SKM-1 (cell line): ENCODE measurements at regions not wholly inside any gene's neighbourhood (a gene's known extent, or its start where the extent isn't known, plus 50 kb on each side); places are given as distances from the start of the nearest gene placed in this dataset.

Experiments
- DNase-seq: peaks from one replicate; lab custom pipeline; 2025; ENCODE audit not compliant: unreplicated experiment; lab: John Stamatoyannopoulos, UW

DNA sequence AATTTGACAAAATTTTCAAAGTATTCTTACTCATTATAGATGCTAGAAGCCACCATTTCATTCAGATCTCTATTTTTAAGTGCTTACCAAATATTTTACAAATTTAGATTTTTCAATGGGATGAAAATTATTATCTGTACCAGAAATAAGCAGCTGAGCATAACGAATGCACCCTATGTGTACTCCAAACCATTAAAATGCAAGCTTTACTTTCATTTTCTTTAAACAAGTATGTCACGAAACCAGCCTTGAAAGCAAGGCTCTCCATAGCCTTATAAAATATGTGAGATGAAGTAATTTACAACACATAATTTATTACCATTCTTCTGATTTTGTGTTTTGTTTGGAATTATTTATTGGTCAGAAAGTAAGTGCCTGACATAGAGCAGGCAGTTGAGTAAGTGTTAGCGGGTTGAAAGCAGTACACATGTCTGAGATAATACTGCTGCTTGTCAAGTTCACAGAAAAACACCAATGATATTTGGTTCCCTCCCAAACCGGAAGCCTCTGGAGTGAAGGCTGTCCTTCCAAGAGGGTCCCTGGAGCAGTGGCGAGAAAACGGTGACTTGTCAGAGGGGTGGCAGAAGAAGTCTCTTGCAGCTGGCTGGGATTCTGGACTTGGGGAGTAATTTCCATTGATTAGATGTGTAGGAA is 322.7 kb upstream of the PFKP start:
- no peak for DNase-seq

DNA sequence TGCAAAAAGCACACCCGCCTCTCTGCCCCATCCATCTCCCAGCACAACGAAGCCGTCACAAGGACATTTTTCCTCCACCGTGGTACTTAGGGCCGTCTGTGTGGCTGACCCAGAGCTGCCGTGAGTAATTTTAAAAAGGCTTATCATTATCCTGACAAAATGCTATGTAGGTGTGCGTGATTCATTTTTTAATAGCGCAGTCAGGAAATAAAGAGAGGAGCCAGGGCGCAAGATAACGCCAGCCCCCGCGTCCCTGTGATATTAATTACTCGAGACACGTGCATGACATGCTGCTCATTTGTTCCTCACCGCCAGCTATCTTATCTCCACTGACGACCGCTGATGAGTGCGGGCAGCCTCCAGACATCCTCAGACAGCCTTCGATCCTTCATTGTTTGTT is 332.7 kb upstream of the PFKP start:
- DNase-seq: no peak

DNA sequence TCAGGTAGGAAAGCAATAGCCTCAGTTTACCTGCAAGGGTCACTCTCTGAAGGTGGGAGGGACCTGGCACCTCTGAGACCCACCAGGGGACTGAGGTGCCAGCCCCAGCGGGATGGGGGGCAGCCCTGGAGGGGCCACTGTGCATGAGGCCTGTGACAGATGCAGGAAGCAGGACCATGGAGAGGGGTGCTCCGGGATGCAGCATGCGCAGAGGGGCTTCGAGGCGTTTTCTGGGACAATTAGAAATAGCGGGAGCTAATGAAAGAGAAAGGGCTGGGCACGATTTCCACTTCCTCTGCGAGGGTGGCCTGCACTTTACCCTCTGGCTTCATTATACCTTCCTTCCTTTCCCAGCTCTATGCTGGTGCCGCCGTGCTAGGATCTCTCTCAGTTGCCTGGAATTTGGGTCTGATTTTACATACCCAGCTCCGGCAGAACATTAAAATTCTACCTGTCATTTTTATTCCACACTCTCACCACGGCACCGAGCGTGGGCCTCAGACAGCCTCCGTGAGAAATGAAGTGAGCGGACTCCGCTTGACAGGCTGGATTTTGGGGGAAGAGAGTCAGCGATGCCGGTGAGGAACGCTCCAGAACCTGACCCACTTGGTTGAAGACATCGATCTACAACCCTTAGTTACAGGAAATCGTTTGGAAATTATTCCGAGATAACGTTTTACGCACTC is 333.9 kb upstream of the PFKP start:
- DNase-seq: no peak

DNA sequence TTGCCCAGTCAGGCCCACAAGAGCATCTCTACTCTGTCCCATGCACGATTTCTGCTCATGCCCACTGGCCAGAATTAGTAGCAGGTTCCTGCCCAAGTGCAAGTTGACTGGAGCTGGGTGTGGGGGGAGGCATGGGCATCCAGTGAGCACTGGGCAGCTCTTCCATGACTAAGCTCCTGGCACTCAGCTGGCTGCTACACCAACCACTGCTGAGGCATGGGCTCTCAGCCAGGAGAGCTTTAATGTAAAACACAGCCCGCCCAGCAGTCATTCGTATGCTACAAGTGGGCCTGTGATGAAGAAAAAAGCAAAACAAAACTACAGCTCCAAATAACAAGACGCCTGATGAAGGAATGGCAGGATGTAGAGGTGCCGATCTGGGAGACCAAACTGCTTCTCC is 335.4 kb upstream of the PFKP start:
- DNase-seq: no peak

DNA sequence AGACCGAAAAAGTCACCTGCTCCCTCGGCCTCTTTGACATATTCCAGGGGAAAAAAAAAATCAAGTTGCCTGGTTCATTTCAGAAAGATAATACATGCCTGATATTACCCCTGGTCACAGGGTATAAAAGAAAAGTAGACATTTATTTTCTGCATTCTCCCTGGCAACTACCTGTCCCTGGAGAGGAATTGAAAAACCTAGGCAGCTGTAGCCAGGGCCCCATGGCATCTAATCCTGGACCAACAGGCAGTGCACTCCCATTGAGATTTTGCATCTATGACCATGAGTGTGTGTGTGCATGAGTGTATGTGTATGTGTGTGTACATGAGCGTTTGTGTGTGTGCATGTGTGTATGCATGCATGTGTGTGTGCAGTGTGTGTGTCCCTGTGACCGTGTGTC is 338.2 kb upstream of the PFKP start:
- no peak for DNase-seq

DNA sequence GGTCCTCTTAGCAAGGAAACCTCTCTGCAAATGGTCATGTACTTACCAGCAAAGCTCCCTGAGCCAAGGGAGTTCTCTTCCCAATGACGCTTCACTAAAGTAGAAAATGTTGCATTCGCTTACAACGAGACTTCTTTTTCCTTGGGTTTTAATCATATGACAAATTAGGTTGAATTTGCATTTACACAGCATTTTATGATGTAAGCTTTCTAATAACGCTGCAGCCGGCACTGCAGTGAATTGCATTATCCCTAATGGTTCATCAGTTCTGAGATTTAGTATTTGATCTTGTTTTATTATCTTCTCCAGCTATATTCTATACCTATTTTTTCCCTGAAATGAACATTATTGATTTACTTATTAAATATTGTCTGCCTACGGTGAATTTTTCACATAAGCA is 339.3 kb upstream of the PFKP start:
- no peak for DNase-seq

DNA sequence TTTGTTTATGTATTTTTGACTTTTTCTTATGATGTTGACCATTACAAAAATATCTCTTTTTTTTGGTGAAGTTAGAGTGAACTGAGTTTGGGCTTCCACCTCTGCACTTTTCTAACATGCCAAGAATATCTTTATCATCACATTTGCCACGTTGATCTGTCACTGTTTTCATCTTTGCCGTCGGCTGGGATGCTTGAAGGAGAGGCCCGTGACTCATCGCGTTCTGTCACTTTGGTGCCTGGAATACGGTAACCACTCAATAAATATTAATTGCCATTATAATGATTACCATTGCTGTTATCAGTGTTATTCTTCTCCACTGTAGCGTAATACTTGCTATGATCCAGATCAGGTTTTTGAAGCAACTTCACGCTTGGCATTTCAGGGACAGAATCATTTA is 350.8 kb upstream of the PFKP start:
- no peak for DNase-seq

DNA sequence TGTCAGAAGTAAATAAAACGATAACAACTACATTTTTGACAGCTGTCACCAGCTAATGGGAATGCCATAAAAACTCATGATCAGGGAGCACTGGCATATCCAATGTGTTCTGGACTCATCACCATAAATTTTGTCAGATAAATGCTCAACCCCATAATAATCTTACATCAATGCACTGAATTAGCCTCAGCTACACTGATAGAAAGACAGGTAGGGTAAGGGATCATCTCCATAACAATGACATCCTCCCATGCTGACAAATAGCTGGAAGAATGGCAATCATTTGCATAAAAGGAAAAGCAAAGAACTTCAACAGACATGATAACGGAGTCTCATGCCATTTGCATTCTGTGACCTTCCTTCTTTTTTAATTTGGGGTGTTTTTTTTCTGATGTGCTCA is 352.8 kb upstream of the PFKP start:
- DNase-seq: no peak

DNA sequence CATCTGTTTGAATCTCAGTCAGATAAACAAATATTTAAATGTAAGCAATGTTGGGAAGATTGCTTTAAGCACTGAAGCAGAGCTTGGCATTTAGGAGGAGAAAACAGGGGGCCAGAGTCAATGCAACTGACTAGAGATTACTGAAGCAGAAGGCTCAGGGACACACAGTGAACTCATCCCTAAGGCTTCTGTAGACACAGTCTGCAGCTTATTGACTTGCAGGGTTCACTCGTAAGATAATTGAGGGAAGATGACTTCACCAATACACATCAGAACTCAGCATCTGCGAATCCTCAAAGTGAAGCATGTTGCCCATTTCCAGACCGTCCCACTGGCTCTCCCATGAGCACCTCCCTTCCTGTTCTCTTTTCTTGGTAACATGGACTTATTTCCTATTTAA is 363.4 kb upstream of the PFKP start:
- no peak for DNase-seq

DNA sequence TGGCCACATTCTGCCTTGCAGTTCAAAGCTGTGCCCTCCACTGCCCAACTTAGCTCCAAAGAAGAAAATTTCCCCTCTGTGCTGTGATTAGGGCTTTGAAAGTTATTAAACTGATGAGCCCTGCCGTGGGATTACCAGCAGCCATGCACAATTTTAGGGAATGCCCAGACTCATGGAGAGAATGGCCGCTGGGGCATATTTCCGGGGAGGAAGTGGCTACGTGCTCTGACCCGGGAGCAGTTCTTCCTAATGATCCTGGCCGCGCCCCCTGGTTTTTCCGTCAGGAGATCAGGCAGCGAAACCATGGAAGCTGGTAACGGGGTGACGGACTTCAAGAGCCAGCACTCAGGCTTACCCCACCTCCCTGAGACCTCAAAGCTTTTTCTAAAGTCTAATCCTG is 365.5 kb upstream of the PFKP start:
- DNase-seq: no peak

DNA sequence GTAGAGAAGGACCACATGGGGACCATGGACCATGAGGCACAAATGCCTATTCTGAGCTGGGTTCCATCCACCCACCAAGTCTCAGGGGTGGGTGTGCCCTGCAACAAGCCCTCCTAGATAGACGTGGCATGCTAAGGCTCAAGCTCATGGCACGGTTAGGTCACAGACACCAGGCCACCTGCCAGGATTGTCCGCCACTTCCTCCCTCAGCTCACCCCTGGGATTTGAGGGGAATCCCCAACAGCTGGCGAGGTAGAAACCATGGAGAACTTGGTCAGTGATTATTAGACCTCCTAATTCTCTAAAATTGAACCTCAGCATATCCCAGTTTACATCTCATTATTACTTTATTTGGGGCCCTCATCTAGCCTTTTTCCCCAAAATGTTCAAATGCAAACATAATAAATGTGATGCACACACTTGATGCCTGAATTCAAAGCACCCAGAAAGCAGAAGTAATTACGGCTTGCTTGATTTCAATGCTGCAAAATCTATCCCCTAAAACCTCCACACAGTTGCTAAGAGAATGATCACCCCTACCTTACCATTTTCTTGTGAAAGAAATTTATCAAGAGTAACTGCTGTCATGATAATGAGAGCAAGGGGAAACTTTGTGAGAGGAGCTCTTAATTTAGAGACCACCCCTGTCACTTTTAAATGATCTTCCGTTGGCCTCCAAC is 366.6 kb upstream of the PFKP start:
- DNase-seq: no peak

DNA sequence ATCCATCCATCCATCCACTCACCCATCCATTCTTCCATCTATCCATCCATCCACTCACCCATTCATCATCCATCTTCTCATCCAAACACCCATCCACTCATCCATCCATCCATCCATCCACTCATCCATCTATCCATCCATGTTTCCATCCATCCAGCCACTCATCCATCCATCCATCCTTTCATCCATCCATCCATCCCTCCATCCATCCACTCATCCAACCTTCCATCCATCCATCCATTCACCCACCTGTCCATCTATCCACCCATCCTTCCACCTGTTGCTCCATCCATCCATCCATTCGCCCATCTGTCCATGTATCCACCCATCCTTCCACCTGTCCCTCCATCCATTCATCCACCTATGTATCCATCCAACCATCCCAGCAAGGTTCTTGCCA is 378.4 kb upstream of the PFKP start:
- no peak for DNase-seq

DNA sequence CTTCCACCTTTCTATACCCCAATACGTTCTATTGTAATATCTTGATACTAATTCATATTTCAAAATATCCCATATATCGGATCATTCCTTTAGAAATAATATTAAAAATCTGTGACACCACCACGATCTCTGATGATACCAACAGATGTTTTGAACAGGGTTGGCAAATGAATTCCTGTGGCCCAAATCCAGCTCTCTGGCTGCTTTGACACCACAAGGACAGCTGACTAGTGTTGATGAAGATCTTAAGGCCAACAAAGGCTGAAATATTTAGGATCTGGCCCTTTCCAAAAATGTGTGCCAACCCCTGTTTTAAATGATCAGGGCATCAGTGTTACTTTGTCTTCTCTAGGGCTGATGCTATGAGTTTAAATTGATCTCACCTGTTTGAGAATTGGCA is 380.7 kb upstream of the PFKP start:
- no peak for DNase-seq

DNA sequence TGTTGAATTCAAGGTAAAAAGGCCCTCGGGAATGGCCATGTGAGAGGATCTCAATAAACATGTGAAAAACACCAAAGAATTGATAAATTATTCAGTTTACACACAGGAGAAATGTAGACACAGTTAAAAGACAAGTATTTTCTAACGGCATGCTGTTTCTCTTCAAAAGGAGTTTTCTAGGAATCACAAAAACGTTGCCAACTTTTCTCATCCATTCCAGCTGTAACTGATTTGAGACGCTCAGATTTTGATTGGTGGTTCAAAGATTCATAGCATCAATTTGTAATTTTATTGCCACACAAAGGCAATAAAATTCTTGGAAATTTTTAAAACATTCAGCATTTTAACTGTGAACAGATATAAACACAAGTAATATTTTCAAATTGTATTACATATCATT is 384.9 kb upstream of the PFKP start:
- no peak for DNase-seq

DNA sequence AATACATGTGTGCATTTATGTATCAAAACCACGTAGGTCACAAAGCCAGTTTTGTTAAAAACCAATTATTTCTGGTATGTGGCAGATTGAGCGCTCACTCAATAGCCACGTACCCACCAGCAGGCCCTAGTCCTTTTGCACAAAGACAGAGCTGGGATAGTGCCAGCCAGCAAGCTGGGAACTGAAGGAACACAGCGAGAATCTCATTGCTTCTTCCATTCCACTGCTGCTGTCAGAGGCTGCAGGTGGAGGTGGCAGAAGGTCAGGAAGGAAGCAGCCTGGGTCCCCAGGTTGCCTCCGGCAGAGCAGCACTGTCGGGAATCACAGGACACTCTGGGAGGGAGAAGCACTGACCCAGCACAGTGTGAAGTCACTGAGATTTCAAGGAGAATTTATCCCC is 385.5 kb upstream of the PFKP start:
- DNase-seq: no peak

DNA sequence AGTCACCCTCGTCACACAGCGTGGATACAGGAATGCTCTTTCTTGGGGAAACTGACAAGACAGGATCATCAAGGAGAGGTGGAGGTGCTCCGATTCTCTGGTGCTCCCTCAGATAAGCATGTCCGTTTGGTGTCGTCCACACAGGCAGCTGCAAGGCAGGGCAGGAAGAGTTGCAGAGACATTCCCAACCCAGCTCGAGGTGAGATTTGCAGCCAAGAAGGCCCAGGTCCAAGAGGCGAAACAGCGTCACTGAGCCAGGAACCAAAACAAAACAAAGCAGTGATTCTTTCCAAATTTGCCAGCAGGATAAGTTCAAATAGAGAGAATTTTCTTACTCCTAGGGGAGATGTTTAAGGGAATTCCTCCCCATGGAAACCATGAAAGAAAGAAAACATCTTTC is 386.5 kb upstream of the PFKP start:
- DNase-seq: no peak

DNA sequence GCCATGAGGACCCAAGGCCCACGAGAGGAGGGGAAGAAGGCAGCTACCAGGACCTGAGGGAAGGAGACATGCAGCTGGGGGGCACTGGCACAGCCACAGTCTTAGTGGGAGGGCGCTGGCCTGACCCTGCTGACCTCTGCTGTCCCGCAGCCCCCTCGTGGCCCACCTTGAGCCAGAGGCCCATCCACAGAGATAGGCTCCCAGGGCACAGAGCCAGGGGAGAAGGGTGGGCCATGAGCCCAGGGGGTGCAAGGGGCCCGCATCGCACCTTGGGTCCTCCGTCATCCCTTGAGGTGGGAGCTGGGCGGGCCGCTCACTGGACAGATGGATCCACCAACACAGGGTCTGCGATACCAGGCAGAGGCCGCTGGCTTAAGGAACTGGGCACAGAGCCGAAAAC is 387.7 kb upstream of the PFKP start:
- no peak for DNase-seq

DNA sequence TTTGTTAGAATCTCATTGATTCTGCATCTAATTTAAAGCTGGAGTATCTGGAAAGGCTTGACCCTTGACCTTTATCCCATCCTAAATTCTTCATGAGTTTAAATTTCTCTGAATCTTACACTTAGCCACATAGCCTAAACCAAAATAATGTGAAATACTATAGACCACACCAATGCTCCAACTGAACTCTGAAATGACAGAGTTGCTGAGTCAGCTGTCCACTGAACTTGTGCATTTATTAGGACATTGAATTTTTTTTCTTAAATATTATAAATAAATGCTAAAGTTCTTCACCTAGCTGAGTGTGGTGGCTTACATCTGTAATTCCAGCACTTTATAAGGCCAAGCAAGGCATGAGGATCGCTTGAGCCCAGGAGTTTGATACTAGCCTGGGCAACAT is 390.9 kb upstream of the PFKP start:
- no peak for DNase-seq

DNA sequence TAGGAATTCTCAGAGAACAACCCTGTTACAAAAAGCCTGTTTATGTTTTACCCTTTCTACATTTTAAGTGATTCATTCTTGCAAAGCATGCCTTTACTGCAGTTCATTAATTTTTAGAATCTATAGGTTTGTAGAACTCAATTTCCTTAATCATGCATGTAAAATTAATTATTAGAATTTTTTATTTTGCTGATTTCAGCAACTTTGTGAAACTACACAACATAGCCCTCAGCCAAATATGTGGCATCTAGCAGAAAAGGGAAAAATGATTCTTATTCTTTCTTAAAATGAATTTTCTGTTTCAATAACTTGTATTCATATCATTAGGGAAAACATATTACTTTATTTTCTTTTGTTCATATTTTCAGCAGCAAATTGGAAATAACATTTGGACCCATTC is 392.9 kb upstream of the PFKP start:
- no peak for DNase-seq

DNA sequence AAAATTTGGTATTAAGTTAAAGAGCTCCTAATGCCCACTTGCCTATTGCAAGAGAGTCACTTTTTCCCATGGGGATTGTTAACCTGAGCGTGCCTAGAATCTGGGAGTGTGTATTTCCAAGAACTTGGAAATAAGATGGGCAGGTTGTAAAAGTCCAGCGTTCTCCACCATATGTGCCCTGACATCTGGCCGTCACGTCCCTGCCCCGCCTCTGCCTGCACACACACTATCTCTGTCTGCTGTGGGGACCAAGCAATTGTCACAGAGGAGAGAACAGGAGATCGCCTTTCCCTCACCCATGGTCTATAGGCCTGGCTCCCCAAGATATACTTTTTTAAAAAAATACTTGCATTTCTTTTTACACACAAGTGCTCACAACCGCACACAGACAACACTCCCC is 396.5 kb upstream of the PFKP start:
- no peak for DNase-seq

DNA sequence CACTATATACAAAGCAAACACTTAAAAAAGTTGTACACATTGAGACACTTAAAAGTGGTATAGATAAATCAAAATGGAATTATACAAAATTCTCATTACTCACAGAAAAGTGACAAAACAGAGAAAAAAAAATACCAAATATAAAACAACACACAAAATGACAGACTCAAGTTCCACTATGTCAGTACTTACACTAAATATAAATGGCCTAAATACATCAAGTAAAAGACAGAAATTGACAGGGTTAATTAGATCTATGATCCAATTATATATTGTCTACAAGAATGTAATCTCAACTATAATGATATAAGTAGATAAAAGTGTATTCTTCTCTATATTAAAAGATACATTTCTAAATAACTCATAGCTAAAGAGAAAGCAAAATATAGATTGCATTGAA is 401.6 kb upstream of the PFKP start:
- DNase-seq: no peak

DNA sequence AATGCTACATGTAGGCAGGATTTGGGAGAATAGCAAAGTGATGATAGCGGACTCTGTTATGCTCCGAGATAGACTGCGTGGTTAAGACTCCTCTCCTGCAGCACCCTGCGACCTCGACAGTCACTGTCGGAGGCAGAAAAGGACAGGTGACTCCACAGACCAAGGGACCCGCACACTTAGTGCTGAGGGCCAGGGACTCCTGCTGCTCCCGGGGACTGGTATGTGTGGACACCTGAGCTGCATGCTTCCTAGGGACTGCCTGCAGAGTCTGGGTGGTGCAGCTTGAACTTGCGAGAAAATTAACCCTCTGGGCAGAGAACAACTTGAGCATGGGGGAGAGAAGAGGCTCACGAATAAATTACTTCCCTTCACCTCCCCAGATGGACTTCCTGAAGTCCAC is 407.1 kb upstream of the PFKP start:
- no peak for DNase-seq
